ENCODE measurements at regions not wholly inside any gene's neighbourhood (a gene's known extent, or its start where the extent isn't known, plus 50 kb on each side); places are given as distances from the start of the nearest gene placed in this dataset.
A peak's percentile ranks its signal among the peaks of the same experiment; 100 is the strongest.
"Not testable (repeated sequence)": the region's sequence is repeated elsewhere in the genome, so short reads cannot be mapped to it uniquely, and the experiment has no call there.

GRCh38 chr5:57642698-57643097 lies 160.1 kb upstream of the ACTBL2 start:
- no peak for DNase-seq (ENCODE audit: low read depth in 2 of 2)

- no peak for DNase-seq (ENCODE audit: low read depth in 2 of 2)
Measured at GRCh38 chr5:57642066-57642465, 159.5 kb upstream of the ACTBL2 start.

GRCh38 chr5:57635146-57635777 lies 152.7 kb upstream of the ACTBL2 start:
- no peak for DNase-seq (ENCODE audit: low read depth in 2 of 2)

GRCh38 chr5:57632937-57633336 lies 150.3 kb upstream of the ACTBL2 start:
- no peak for DNase-seq (ENCODE audit: low read depth in 2 of 2)

- not testable (repeated sequence) for DNase-seq (ENCODE audit: low read depth in 2 of 2)
Measured at GRCh38 chr5:57631139-57631538, 148.5 kb upstream of the ACTBL2 start.

- no peak for DNase-seq (ENCODE audit: low read depth in 2 of 2)
Measured at GRCh38 chr5:57627661-57628060, 145.1 kb upstream of the ACTBL2 start.

GRCh38 chr5:57626703-57627102 lies 144.1 kb upstream of the ACTBL2 start:
- DNase-seq (ENCODE audit: low read depth in 2 of 2) = no peak

GRCh38 chr5:57621624-57622023 lies 139.0 kb upstream of the ACTBL2 start:
- DNase-seq (ENCODE audit: low read depth in 2 of 2) = no peak

- no peak for DNase-seq (ENCODE audit: low read depth in 2 of 2)
Measured at GRCh38 chr5:57618767-57619381, 136.3 kb upstream of the ACTBL2 start.

- DNase-seq (ENCODE audit: low read depth in 2 of 2) = no peak
Measured at GRCh38 chr5:57613741-57614140, 131.1 kb upstream of the ACTBL2 start.

GRCh38 chr5:57611177-57611576 lies 128.6 kb upstream of the ACTBL2 start:
- DNase-seq (ENCODE audit: low read depth in 2 of 2) = no peak

GRCh38 chr5:57608542-57608941 lies 125.9 kb upstream of the ACTBL2 start:
- no peak for DNase-seq (ENCODE audit: low read depth in 2 of 2)

GRCh38 chr5:57601996-57602395 lies 119.4 kb upstream of the ACTBL2 start:
- no peak for DNase-seq (ENCODE audit: low read depth in 2 of 2)

- DNase-seq (ENCODE audit: low read depth in 2 of 2) = peak; percentile 3 to 60
Measured at GRCh38 chr5:57600321-57600720, 117.7 kb upstream of the ACTBL2 start.

GRCh38 chr5:57598756-57599155 lies 116.1 kb upstream of the ACTBL2 start:
- peak in 1 of 2 donors; percentile 20 for DNase-seq (ENCODE audit: low read depth in 2 of 2)

- DNase-seq (ENCODE audit: low read depth in 2 of 2) = no peak
Measured at GRCh38 chr5:57598097-57598496, 115.5 kb upstream of the ACTBL2 start.

- DNase-seq (ENCODE audit: low read depth in 2 of 2) = no peak
Measured at GRCh38 chr5:57595523-57595991, 112.9 kb upstream of the ACTBL2 start.

- no peak for DNase-seq (ENCODE audit: low read depth in 2 of 2)
Measured at GRCh38 chr5:57594436-57594835, 111.8 kb upstream of the ACTBL2 start.

GRCh38 chr5:57592236-57592635 lies 109.6 kb upstream of the ACTBL2 start:
- DNase-seq (ENCODE audit: low read depth in 2 of 2) = peak in 1 of 2 donors; percentile 4

- no peak for DNase-seq (ENCODE audit: low read depth in 2 of 2)
Measured at GRCh38 chr5:57586649-57587048, 104.0 kb upstream of the ACTBL2 start.

- no peak for DNase-seq (ENCODE audit: low read depth in 2 of 2)
Measured at GRCh38 chr5:57582578-57583070, 100.0 kb upstream of the ACTBL2 start.

- DNase-seq (ENCODE audit: low read depth in 2 of 2) = no peak
Measured at GRCh38 chr5:57581772-57582171, 99.2 kb upstream of the ACTBL2 start.

- DNase-seq (ENCODE audit: low read depth in 2 of 2) = no peak
Measured at GRCh38 chr5:57581222-57581621, 98.6 kb upstream of the ACTBL2 start.
